Hematopoietic multipotent progenitor cell treated with erythropoietin and hydrocortisone succinate and interleukin-3 and kit ligand, for 4 days (in vitro differentiated cells): ENCODE measurements at regions not wholly inside any gene's neighbourhood (a gene's known extent, or its start where the extent isn't known, plus 50 kb on each side); places are given as distances from the start of the nearest gene placed in this dataset.
"Not testable (repeated sequence)": the region's sequence is repeated elsewhere in the genome, so short reads cannot be mapped to it uniquely, and the experiment has no call there.

Source experiments
- DNase-seq: peaks from one replicate; pipeline ENCODE4 v3.0.0-alpha.2; 2015

DNA sequence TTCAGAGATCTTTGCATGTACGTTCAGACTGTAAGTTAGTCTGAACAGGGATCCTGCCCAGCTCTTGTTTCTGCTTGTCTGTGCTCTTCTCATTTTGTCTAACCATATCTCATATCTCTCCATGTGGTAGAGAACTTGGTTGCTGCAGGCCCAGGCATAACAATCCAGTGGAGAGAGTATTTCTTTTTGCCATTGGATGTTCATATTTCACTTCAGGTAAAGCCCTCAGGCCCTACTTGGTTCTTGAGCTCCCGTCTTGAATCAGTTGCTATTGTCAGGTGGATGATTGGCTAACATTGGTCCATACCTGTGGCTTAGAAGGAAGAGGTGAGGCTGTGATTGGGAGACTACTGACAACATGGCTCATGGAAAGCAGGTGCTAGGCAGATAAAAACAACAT, 357.7 kb upstream of the FLRT2 start:
- DNase-seq: no peak

GRCh38 chr14:85172889-85173477, 357.0 kb upstream of the FLRT2 start:
- DNase-seq: no peak

DNA sequence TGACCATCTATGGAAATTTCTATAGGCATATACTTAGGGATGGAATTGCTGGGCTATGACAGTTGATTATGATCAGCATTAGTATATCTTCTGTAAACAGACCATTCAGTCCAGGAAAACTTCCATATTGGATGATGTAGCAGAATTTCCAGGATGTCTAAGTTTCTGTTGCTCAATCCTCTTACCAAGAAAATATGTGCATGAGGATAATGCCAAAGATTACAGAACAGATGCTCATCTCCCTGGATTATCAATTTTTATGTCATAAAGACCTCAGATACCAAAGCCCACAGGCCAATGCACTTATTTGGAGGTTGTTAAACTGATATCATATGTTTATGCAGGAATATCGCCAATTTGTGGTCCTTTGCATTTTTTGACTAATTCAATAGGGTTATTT, 354.4 kb upstream of the FLRT2 start:
- DNase-seq: no peak

DNA sequence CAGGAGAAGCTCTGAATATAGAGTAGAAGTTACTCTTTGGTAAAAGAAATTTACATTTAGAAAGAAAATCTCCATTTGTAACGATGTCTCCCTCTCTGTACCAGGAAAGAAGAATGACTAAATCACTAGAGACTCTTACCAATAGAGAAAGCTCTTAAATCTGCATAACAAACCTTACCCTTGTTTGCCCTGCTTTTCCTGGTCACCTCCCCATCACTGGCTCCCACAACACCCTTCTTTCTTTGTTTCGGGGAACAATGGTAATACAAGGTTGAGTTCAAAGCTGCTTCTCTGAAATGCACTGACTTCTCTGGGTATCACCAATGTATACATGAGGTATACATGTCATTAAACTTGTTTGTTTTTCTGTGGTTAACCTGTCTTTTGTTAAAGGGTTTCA, 351.1 kb upstream of the FLRT2 start:
- DNase-seq: no peak

DNA sequence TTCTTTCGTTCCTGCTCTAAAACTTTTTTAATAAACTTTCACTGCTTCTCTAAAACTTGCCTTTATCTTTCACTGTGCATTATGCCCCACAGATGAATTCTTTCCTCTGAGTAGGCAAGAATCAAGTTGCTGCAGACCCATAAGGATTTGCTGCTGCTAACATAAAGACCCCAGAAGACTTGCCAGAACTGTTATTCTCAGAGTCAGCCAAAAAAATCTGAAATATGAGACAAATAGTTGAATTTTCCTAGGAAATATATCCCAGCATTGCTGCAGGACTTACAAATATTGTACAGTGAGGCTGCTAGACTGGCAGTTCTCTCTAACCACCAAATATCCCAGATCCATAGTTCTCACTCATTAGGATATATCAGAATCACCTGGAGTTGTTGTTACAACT, 349.1 kb upstream of the FLRT2 start:
- no peak for DNase-seq

- DNase-seq: no peak
These were observed 347.7 kb upstream of the FLRT2 start for GRCh38 chr14:85182282-85182681.

- no peak for DNase-seq
These were observed 343.9 kb upstream of the FLRT2 start for GRCh38 chr14:85186082-85186481.

DNA sequence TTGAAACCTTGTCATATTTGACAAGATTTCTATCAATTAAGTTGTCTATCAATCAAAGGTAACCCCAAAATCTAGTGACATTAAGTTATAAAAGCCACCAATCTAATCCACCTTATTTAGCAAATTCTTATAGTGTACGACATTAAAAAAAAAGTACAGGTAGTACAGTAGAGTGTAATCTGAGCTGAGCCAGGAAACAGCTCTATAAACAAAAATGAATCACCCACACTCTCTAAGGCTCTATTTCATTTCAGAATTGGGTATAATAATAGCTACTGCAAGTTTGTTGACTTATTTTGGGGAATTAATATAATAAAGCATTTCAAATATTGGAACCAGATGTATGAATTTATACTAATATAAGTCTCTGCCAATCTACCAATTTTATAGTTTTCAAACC, 342.4 kb upstream of the FLRT2 start:
- DNase-seq: no peak

- DNase-seq: no peak
These were observed 341.1 kb upstream of the FLRT2 start for GRCh38 chr14:85188836-85189235.

DNA sequence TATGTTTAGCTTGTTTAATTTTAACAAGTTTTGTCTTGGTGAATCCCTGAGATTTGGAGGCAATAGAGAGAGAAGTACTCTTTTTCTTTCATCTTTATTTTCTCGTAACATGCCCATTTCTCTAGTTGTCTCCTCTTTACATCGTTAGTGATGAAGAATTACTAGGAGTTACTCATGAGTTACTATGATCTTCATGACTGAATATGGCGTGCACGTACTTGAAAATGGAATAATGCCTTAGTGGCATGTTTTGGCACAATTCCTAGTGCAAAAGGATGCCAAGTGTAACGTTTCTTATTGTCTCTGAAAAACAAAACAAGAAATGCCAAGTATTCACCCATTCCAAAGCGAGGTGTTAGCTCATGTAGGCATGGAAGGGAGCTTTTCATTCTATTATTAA, 340.7 kb upstream of the FLRT2 start:
- not testable (repeated sequence) for DNase-seq

GRCh38 chr14:85190251-85190650, 339.7 kb upstream of the FLRT2 start:
- no peak for DNase-seq

- no peak for DNase-seq
These were observed 338.0 kb upstream of the FLRT2 start for GRCh38 chr14:85191986-85192385.

GRCh38 chr14:85195872-85196477, 334.0 kb upstream of the FLRT2 start:
- peak; percentile 27 for DNase-seq

GRCh38 chr14:85198001-85198400, 331.9 kb upstream of the FLRT2 start:
- no peak for DNase-seq

- DNase-seq: no peak
These were observed 324.1 kb upstream of the FLRT2 start for GRCh38 chr14:85205875-85206274.

DNA sequence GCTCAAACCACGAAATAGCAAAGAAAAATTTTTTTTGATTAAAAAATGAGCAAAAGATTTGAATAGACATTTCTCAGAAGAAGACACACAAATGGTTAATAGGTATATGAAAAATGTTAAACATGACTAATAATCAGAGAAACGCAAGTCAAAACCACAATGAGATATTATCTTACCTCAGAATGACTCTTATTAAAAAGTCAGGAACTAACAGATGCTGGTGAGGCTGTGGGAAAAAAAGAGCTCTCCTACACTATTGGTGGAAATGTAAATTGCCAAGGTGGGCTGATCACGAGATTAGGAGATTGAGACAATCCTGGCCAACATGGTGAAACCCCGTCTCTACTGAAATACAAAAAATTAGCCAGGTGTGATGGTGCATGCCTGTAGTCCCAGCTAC, 315.5 kb upstream of the FLRT2 start:
- peak; percentile 4 for DNase-seq

DNA sequence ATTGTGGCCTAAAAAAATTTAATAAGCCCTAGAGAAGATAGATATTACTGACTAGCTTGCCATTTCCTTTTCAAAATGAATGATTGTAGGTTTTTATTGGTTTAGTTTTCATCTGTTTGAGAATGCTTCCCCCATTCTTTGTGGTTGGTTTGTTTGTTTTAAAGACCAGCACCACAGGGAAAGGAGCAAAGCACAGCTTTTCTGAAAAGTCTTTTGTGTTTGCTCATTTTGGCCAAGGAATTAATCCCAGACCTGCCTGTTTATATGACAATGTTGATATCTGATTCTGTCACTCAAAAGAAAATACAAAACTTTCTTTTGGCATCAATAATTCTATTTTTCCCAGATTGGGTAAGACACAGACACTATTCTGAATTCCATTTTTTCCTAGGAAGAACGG, 312.5 kb upstream of the FLRT2 start:
- DNase-seq: no peak

GRCh38 chr14:85218982-85219381, 311.0 kb upstream of the FLRT2 start:
- no peak for DNase-seq

DNA sequence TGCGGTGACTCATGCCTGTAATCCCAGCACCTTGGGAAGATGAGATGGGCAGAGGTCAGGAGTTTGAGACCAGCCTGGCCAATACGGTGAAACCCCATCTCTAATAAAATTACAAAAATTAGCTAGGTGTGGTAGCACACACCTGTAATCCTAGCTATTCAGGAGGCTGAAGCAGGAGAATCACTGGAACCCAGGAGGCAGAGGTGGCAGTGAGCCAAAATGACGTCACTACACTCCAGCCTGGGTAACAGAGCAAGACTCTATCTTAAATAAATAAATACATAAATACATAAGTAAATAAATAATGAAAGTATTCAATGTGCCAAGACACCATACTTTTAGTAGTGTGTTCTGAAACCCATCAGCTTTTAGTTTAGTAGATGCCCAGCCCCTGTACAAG, 308.1 kb upstream of the FLRT2 start:
- DNase-seq: no peak

- DNase-seq: no peak
These were observed 307.6 kb upstream of the FLRT2 start for GRCh38 chr14:85222341-85222740.

- no peak for DNase-seq
These were observed 306.3 kb upstream of the FLRT2 start for GRCh38 chr14:85223667-85224066.

DNA sequence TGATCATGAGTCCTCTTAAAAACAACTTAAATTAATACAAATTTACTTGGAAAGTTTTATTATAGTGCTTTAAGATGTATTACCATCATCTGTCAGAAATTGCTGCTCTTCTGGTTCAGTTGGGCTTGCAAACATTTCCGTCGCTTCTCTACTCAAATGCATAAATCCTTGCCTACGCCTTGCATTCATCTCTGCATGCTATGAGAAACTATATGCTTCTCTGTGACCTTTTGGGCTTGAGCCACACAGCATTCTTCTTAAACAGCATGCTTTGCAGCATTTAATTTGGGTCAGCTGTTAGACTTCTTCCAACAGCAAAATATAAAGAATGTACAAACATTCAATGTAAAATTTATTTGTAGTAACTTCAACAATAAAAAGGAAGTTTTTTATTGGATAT, 305.7 kb upstream of the FLRT2 start:
- DNase-seq: no peak

GRCh38 chr14:85233756-85234155, 296.2 kb upstream of the FLRT2 start:
- DNase-seq: no peak

DNA sequence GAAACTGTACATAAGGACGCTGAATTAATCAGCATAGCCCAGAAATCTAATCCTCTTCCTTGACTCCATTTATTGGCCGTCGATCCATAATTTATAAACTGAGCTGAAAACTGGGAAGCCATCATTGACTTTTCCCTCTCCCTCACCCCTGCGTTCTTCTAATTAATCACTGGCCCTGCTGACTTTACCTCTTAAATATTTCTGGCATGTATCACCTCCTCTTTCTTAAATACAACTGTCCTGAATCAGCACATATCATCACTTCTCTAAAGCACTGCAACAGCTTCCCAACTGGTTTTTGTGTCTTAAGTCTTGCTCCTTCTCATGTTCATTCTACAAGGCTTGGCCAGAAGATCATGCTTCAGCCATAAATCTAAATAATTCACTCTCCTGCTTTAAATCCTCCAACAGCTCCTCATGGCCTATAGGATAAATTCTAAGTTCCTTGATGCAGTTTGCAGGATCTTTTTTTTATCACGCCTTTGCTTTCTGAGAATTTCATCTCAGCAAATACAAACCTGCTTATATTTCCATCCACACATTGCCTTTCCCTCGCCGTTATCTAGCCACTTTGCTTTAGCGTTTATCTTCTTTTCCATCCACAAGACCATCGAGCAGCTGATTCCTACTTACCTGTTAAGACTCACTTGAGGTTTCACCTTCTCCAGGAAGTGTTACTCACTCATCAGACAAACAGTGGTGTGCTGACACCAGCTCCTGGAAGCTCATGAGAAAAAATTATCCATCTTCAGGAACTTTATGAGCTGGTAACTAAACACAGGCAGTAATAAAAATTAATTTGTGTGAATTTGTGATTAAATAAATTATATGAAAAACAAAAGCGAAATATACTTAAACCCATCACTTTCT, 295.6 kb upstream of the FLRT2 start:
- no peak for DNase-seq
